Tibial artery (tissue), 4 donors: ENCODE measurements at regions not wholly inside any gene's neighbourhood (a gene's known extent, or its start where the extent isn't known, plus 50 kb on each side); places are given as distances from the start of the nearest gene placed in this dataset.

Experiments
- DNase-seq, 2 donors: peaks; one replicate each; pipeline ENCODE4 v3.0.0-alpha.2; 2019
- H3K27ac ChIP-seq, 2 donors: fragments of 200-600 bp; sonication (generic) in 1 of 2; 1 replicate in 1 of 2; 2 replicates in 1 of 2; pipeline ENCODE4 v1.5.1; 2018 to 2019; ENCODE audit warnings: mild to moderate bottlenecking in 1 of 2
- H3K27me3 ChIP-seq, 2 donors: fragments of 200-600 bp; sonication (generic) in 1 of 2; one replicate each; pipeline versions ENCODE4 v1.5.1 to v1.6.0; 2016 to 2019
- H3K36me3 ChIP-seq, 3 donors: fragments of 200-600 bp; sonication (generic) in 2 of 3; one replicate each; pipeline ENCODE4 v1.5.1; 2016 to 2019; ENCODE audit warnings: mild to moderate bottlenecking in 2 of 3
- H3K4me1 ChIP-seq, 4 donors: fragments of 200-600 bp; sonication (generic) in 2 of 4; 1 replicate in 3 of 4; 2 replicates in 1 of 4; pipeline ENCODE4 v1.5.1; 2016 to 2019
- H3K4me3 ChIP-seq, 2 donors: fragments of 200-600 bp; sonication (generic) in 1 of 2; 1 replicate in 1 of 2; 2 replicates in 1 of 2; pipeline ENCODE4 v1.5.1; 2018 to 2019; ENCODE audit warnings: mild to moderate bottlenecking in 2 of 2
- H3K9me3 ChIP-seq, 3 donors: fragments of 200-600 bp; sonication (generic) in 1 of 3; one replicate each; pipeline ENCODE4 v1.5.1; 2016 to 2019
- CTCF ChIP-seq, 2 experiments: fragments of 200-600 bp in 1 of 2; fragments of 450-650 bp in 1 of 2; IDR thresholded peaks; one replicate each; pipeline ENCODE4 v1.5.1; 2017 to 2019; ENCODE audit warnings: antibody characterized with exemption in 2 of 2, mild to moderate bottlenecking in 1 of 2, moderate library complexity in 1 of 2
- intact Hi-C: fragments of 100-400 bp; cut with DNase I; formaldehyde crosslinking; loops from one replicate; pipeline ENCODE4 v1.15.0; 2023; ENCODE audit warnings: low total_unique reads

- TF ChIP-seq CTCF (IDR thresholded peaks at IDR 0.05) = no peak
- Histone ChIP-seq H3K27ac (no peak overlapping the region), H3K4me3 (no peak overlapping the region), H3K9me3 (peaks cover 0 to 8% (median 0%) of the 10 kb centered on the region in 3 donors), H3K27me3 (no peaks in the 10 kb centered on the region), H3K36me3 (no peaks in the 10 kb centered on the region), H3K4me1 (no peaks in the 10 kb centered on the region)
- intact Hi-C loops = no loop called here
- DNase-seq = no peak
Observed at GRCh38 chr18:50444539-50444938, 69.7 kb downstream of the SKA1 start.

- Histone ChIP-seq H3K4me3 (no peak overlapping the region), H3K27me3 (no peaks in the 10 kb centered on the region), H3K27ac (no peak overlapping the region), H3K9me3 (peaks cover 0 to 8% (median 0%) of the 10 kb centered on the region in 3 donors), H3K4me1 (no peaks in the 10 kb centered on the region), H3K36me3 (no peaks in the 10 kb centered on the region)
- no peak for DNase-seq
- intact Hi-C loops = no loop called here
- no peak for TF ChIP-seq CTCF (IDR thresholded peaks at IDR 0.05)
Observed at GRCh38 chr18:50446629-50447028, 71.8 kb downstream of the SKA1 start.

GRCh38 chr18:50447102-50447741 lies 72.4 kb downstream of the SKA1 start:
- TF ChIP-seq CTCF (IDR thresholded peaks at IDR 0.05) = no peak
- Histone ChIP-seq H3K27me3 (no peaks in the 10 kb centered on the region), H3K4me3 (no peak overlapping the region), H3K27ac (no peak overlapping the region), H3K36me3 (no peaks in the 10 kb centered on the region), H3K9me3 (peaks cover 0 to 8% (median 0%) of the 10 kb centered on the region in 3 donors), H3K4me1 (no peaks in the 10 kb centered on the region)
- no peak for DNase-seq
- intact Hi-C loops = no loop called here

GRCh38 chr18:50447952-50448351 lies 73.1 kb downstream of the SKA1 start:
- H3K9me3 ChIP-seq = peaks cover 0 to 8% (median 0%) of the 10 kb centered on the region in 3 donors
- intact Hi-C loops = no loop called here
- no peaks in the 10 kb centered on the region for H3K27me3 ChIP-seq
- H3K27ac ChIP-seq = no peak overlapping the region
- no peak for TF ChIP-seq CTCF (IDR thresholded peaks at IDR 0.05)
- H3K36me3 ChIP-seq = no peaks in the 10 kb centered on the region
- no peak for DNase-seq
- H3K4me1 ChIP-seq = no peaks in the 10 kb centered on the region
- no peak overlapping the region for H3K4me3 ChIP-seq

GRCh38 chr18:50451100-50451842 lies 76.4 kb downstream of the SKA1 start:
- Histone ChIP-seq H3K9me3 (no peaks in the 10 kb centered on the region), H3K36me3 (no peaks in the 10 kb centered on the region), H3K27ac (no peak overlapping the region), H3K27me3 (no peaks in the 10 kb centered on the region), H3K4me3 (no peak overlapping the region), H3K4me1 (no peaks in the 10 kb centered on the region)
- no peak for TF ChIP-seq CTCF (IDR thresholded peaks at IDR 0.05)
- intact Hi-C loops = no loop called here
- DNase-seq = no peak
